Brain pericyte (primary cell): ENCODE measurements at regions not wholly inside any gene's neighbourhood (a gene's known extent, or its start where the extent isn't known, plus 50 kb on each side); places are given as distances from the start of the nearest gene placed in this dataset.
A peak's percentile ranks its signal among the peaks of the same experiment; 100 is the strongest.
"Not testable (repeated sequence)": the region's sequence is repeated elsewhere in the genome, so short reads cannot be mapped to it uniquely, and the experiment has no call there.

Source experiments
- DNase-seq: peaks from one replicate; pipeline ENCODE4 v3.0.0-alpha.2; 2012; ENCODE audit warnings: low read depth, low spot score

GRCh38 chr9:62833323-62834200 is 1643.7 kb downstream of the SPATA31A7 start:
- not testable (repeated sequence) for DNase-seq

GRCh38 chr9:62837254-62837911 is 1647.5 kb downstream of the SPATA31A7 start:
- DNase-seq: not testable (repeated sequence)

- DNase-seq: peak; percentile 29
These were observed 1648.3 kb downstream of the SPATA31A7 start for GRCh38 chr9:62838024-62838718.

GRCh38 chr9:62839168-62839567 is 1649.3 kb downstream of the SPATA31A7 start:
- not testable (repeated sequence) for DNase-seq

- DNase-seq: not testable (repeated sequence)
These were observed 1653.3 kb downstream of the SPATA31A7 start for GRCh38 chr9:62843145-62843544.

GRCh38 chr9:62843706-62844290 is 1654.0 kb downstream of the SPATA31A7 start:
- not testable (repeated sequence) for DNase-seq

- not testable (repeated sequence) for DNase-seq
These were observed 1654.9 kb downstream of the SPATA31A7 start for GRCh38 chr9:62844681-62845185.

- DNase-seq: not testable (repeated sequence)
These were observed 1658.4 kb downstream of the SPATA31A7 start for GRCh38 chr9:62848258-62848657.

- DNase-seq: not testable (repeated sequence)
These were observed 1660.2 kb downstream of the SPATA31A7 start for GRCh38 chr9:62849991-62850390.

- DNase-seq: not testable (repeated sequence)
These were observed 1667.4 kb downstream of the SPATA31A7 start for GRCh38 chr9:62857280-62857679.

GRCh38 chr9:62858240-62858639 is 1668.4 kb downstream of the SPATA31A7 start:
- not testable (repeated sequence) for DNase-seq

GRCh38 chr9:62860939-62861860 is 1671.4 kb downstream of the SPATA31A7 start:
- not testable (repeated sequence) for DNase-seq

GRCh38 chr9:62862180-62862579 is 1672.3 kb downstream of the SPATA31A7 start:
- DNase-seq: not testable (repeated sequence)

- DNase-seq: not testable (repeated sequence)
These were observed 1673.5 kb downstream of the SPATA31A7 start for GRCh38 chr9:62863319-62863718.

GRCh38 chr9:62863867-62864266 is 1674.0 kb downstream of the SPATA31A7 start:
- not testable (repeated sequence) for DNase-seq

GRCh38 chr9:62864481-62865469 is 1674.9 kb downstream of the SPATA31A7 start:
- DNase-seq: not testable (repeated sequence)

- DNase-seq: not testable (repeated sequence)
These were observed 1679.2 kb downstream of the SPATA31A7 start for GRCh38 chr9:62869061-62869460.

GRCh38 chr9:62871765-62872164 is 1681.9 kb downstream of the SPATA31A7 start:
- DNase-seq: not testable (repeated sequence)

- not testable (repeated sequence) for DNase-seq
These were observed 1684.4 kb downstream of the SPATA31A7 start for GRCh38 chr9:62874213-62874612.
